ENCODE measurements at regions not wholly inside any gene's neighbourhood (a gene's known extent, or its start where the extent isn't known, plus 50 kb on each side); places are given as distances from the start of the nearest gene placed in this dataset.
A peak's percentile ranks its signal among the peaks of the same experiment; 100 is the strongest.

DNA sequence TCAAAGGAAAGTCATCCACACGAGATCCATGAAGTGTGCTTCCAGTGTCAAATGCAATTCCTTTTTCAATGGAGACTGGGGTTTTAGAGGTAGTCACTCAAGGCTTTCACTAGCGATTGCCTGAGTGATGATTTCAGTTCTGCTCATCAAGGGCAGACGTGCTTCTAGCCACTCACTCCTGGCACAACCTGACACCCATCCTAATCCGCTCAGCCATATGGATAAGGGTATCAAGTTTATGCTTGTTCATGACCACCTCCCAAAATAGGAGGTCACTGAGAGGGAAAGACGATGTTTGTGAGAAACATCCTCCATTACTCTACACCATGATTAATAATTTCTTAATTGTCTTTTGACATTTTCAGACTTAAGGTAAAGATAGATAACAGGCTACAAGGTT is 91.3 kb upstream of the HEY2 start:
- TF ChIP-seq ZBTB21 (CRISPR knock-in tag; IDR thresholded peaks at IDR 0.05; ENCODE audit: borderline replicate concordance), result no peak
- no peak for TF ChIP-seq ZNF138 (CRISPR knock-in tag; conservative IDR thresholded peaks at IDR 0.05)
- TF ChIP-seq FOXJ3 (CRISPR knock-in tag; IDR thresholded peaks at IDR 0.05; ENCODE audit: borderline replicate concordance), result no peak
- TF ChIP-seq, protein P1, sequence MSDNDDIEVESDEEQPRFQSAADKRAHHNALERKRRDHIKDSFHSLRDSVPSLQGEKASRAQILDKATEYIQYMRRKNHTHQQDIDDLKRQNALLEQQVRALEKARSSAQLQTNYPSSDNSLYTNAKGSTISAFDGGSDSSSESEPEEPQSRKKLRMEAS (CRISPR knock-in tag; IDR thresholded peaks at IDR 0.05), result no peak
- TF ChIP-seq MYBL2 (CRISPR knock-in tag; IDR thresholded peaks at IDR 0.05), result no peak
- TF ChIP-seq GRHL2 (CRISPR knock-in tag; IDR thresholded peaks at IDR 0.05; ENCODE audit: insufficient replicate concordance, severe bottlenecking), result no peak
- TF ChIP-seq CTCF (IDR thresholded peaks at IDR 0.05), result no peak
- no peak for TF ChIP-seq ESRRA (CRISPR knock-in tag; IDR thresholded peaks at IDR 0.05; ENCODE audit: borderline replicate concordance)
- no peak for TF ChIP-seq JUN (CRISPR knock-in tag; IDR thresholded peaks at IDR 0.05)
- TF ChIP-seq, protein P2, sequence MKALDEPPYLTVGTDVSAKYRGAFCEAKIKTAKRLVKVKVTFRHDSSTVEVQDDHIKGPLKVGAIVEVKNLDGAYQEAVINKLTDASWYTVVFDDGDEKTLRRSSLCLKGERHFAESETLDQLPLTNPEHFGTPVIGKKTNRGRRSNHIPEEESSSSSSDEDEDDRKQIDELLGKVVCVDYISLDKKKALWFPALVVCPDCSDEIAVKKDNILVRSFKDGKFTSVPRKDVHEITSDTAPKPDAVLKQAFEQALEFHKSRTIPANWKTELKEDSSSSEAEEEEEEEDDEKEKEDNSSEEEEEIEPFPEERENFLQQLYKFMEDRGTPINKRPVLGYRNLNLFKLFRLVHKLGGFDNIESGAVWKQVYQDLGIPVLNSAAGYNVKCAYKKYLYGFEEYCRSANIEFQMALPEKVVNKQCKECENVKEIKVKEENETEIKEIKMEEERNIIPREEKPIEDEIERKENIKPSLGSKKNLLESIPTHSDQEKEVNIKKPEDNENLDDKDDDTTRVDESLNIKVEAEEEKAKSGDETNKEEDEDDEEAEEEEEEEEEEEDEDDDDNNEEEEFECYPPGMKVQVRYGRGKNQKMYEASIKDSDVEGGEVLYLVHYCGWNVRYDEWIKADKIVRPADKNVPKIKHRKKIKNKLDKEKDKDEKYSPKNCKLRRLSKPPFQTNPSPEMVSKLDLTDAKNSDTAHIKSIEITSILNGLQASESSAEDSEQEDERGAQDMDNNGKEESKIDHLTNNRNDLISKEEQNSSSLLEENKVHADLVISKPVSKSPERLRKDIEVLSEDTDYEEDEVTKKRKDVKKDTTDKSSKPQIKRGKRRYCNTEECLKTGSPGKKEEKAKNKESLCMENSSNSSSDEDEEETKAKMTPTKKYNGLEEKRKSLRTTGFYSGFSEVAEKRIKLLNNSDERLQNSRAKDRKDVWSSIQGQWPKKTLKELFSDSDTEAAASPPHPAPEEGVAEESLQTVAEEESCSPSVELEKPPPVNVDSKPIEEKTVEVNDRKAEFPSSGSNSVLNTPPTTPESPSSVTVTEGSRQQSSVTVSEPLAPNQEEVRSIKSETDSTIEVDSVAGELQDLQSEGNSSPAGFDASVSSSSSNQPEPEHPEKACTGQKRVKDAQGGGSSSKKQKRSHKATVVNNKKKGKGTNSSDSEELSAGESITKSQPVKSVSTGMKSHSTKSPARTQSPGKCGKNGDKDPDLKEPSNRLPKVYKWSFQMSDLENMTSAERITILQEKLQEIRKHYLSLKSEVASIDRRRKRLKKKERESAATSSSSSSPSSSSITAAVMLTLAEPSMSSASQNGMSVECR (CRISPR knock-in tag; IDR thresholded peaks at IDR 0.05; ENCODE audit: borderline replicate concordance), result no peak
- no peak for TF ChIP-seq ZNF532 (CRISPR knock-in tag; IDR thresholded peaks at IDR 0.05; ENCODE audit: borderline replicate concordance)
- DNase-seq (ENCODE audit: low spot score) (no peak), ATAC-seq (no peak)
- peaks cover 8% of the 10 kb centered on the region for H3K9me3 Mint-ChIP-seq
- ChIA-PET CTCF (no interaction called here), POLR2A (no interaction called here)
- H3K4me1 Mint-ChIP-seq, result peaks cover 17% of the 10 kb centered on the region
- peaks cover 6% of the 10 kb centered on the region for H3K36me3 Mint-ChIP-seq
- H3K27ac Mint-ChIP-seq, result no peak overlapping the region
- no peak overlapping the region for H3K4me3 Mint-ChIP-seq
- H3K27me3 Mint-ChIP-seq (ENCODE audit: low read depth), result peaks cover 36% of the 10 kb centered on the region

- Mint-ChIP-seq H3K4me3 (no peak overlapping the region), H3K36me3 (peaks cover 3% of the 10 kb centered on the region; the same call in 1 of the 2 replicates), H3K9me3 (peaks cover 5% of the 10 kb centered on the region), H3K27ac (no peak overlapping the region), H3K27me3 (ENCODE audit: low read depth) (peaks cover 33% of the 10 kb centered on the region), H3K4me1 (peaks cover 17% of the 10 kb centered on the region)
- DNase-seq (ENCODE audit: low spot score) (no peak), ATAC-seq (peak; percentile 87)
- TF ChIP-seq NFYB (CRISPR knock-in tag; conservative IDR thresholded peaks at IDR 0.05; ENCODE audit: low read depth), result no peak
- POLR2A ChIA-PET, result no interaction called here
- CTCF ChIA-PET, result interaction anchor here (0.7 kb wide), 1 partner anchor 294 kb away, joined by 3 read pairs; no protein-coding TSS in a partner anchor
These were observed 90.5 kb upstream of the HEY2 start for GRCh38 chr6:125658759-125659431.

All from WTC11 (cell line).